SK-N-SH (cell line): ENCODE measurements at regions not wholly inside any gene's neighbourhood (a gene's known extent, or its start where the extent isn't known, plus 50 kb on each side); places are given as distances from the start of the nearest gene placed in this dataset.

ENCODE experiments used
- CTCF ChIA-PET: fragments of 300-600, 350-600 bp; formaldehyde crosslinking; extraction: SDS; loops from one replicate; lab custom pipeline; 2021; lab: Yijun Ruan, JAX
- POLR2A ChIA-PET: fragments of 350-600 bp; sonication (Branson Sonifier 250); formaldehyde crosslinking; extraction: SDS; loops from one replicate; lab custom pipeline; 2020; ENCODE audit warnings: antibody characterized with exemption, inconsistent platforms; lab: Yijun Ruan, JAX
- DNase-seq: peaks from one replicate; pipeline ENCODE4 v3.0.0; 2012
- H2AFZ ChIP-seq: fragments of 200-600 bp; sonication (generic); 2 replicates; pipeline ENCODE4 v1.8.1; 2016; ENCODE audit warnings: antibody characterized with exemption, mild to moderate bottlenecking, low read depth
- H3F3A ChIP-seq: fragments of 200-600 bp; sonication (generic); replicated peaks from 2 replicates; pipeline ENCODE3; 2016; ENCODE audit warnings: antibody characterized with exemption, mild to moderate bottlenecking; ENCODE audit not compliant: insufficient read depth
- H3K27ac ChIP-seq, 2 experiments: fragments of 200-500 bp in 1 of 2; fragments of 200-600 bp in 1 of 2; sonication (Bioruptor generic) in 1 of 2; sonication (generic), shearing (Covaris generic) in 1 of 2; 2 replicates each; pipeline versions ENCODE4 v1.5.1 to v1.6.1; 2014 to 2016; ENCODE audit warnings: low read depth in 2 of 2, inconsistent platforms in 1 of 2, low read length in 1 of 2, mild to moderate bottlenecking in 1 of 2, mixed read lengths in 1 of 2
- H3K27me3 ChIP-seq: fragments of 200-600 bp; sonication (generic), shearing (Covaris generic); 2 replicates; pipeline ENCODE4 v1.6.1; 2016; ENCODE audit warnings: mixed run types; ENCODE audit not compliant: insufficient read depth
- H3K36me3 ChIP-seq, 2 experiments: fragments of 200-500 bp in 1 of 2; fragments of 200-600 bp in 1 of 2; sonication (Bioruptor generic) in 1 of 2; sonication (generic) in 1 of 2; replicated peaks in 1 of 2; 2 replicates each; pipeline versions ENCODE3 to v1.5.1; 2014 to 2016; ENCODE audit warnings: low read length in 1 of 2, mild to moderate bottlenecking in 1 of 2; ENCODE audit not compliant: insufficient read depth in 2 of 2, control insufficient read depth in 1 of 2
- H3K4me1 ChIP-seq, 2 experiments: fragments of 200-500 bp in 1 of 2; fragments of 200-600 bp in 1 of 2; sonication (Bioruptor generic) in 1 of 2; sonication (generic), shearing (Covaris generic) in 1 of 2; 2 replicates each; pipeline versions ENCODE4 v1.5.1 to v1.6.1; 2014 to 2016; ENCODE audit warnings: low read depth in 1 of 2, low read length in 1 of 2, mixed run types in 1 of 2; ENCODE audit not compliant: insufficient read depth in 2 of 2, control insufficient read depth in 1 of 2
- H3K4me2 ChIP-seq: fragments of 200-600 bp; sonication (generic), shearing (Covaris generic); 2 replicates; pipeline ENCODE4 v1.6.1; 2017; ENCODE audit warnings: mixed run types
- H3K4me3 ChIP-seq, 2 experiments: fragments of 200-500 bp in 1 of 2; fragments of 200-600 bp in 1 of 2; sonication (Bioruptor generic) in 1 of 2; sonication (generic), shearing (Covaris generic) in 1 of 2; 2 replicates each; pipeline versions ENCODE4 v1.5.1 to v1.8.1; 2014 to 2016; ENCODE audit warnings: low read depth in 2 of 2, inconsistent platforms in 1 of 2, low read length in 1 of 2, mild to moderate bottlenecking in 1 of 2, mixed read lengths in 1 of 2, moderate library complexity in 1 of 2
- H3K79me2 ChIP-seq: fragments of 200-600 bp; sonication (generic); 2 replicates; pipeline ENCODE4 v1.8.1; 2017; ENCODE audit warnings: mild to moderate bottlenecking; ENCODE audit not compliant: insufficient read depth
- H3K9ac ChIP-seq: fragments of 200-600 bp; sonication (generic); 2 replicates; pipeline ENCODE4 v1.6.1; 2017; ENCODE audit warnings: mixed run types
- H3K9me2 ChIP-seq: fragments of 200-600 bp; sonication (generic); 2 replicates; pipeline ENCODE4 v1.6.1; 2017; ENCODE audit warnings: mixed run types
- H3K9me3 ChIP-seq: fragments of 200-600 bp; sonication (generic); 2 replicates; pipeline ENCODE4 v1.6.1; 2017; ENCODE audit warnings: mixed run types, mild to moderate bottlenecking, moderate library complexity
- H4K20me1 ChIP-seq: fragments of 200-600 bp; sonication (generic); 2 replicates; pipeline ENCODE4 v1.6.1; 2017; ENCODE audit warnings: mild to moderate bottlenecking, mixed run types; ENCODE audit not compliant: insufficient read depth
- ELF1 ChIP-seq: IDR thresholded peaks from 2 replicates; pipeline ENCODE4 v1.4.0; 2012
- EZH2phosphoT487 ChIP-seq: fragments of 200-600 bp; sonication (generic); IDR thresholded peaks from 2 replicates; pipeline ENCODE4 v1.6.1; 2017; ENCODE audit warnings: low read depth, mixed run types, mild to moderate bottlenecking, antibody characterized with exemption, moderate library complexity, borderline replicate concordance
- FOXM1 ChIP-seq: IDR thresholded peaks from 2 replicates; pipeline ENCODE4 v1.4.0; 2012; ENCODE audit warnings: low read depth, mild to moderate bottlenecking
- GABPA ChIP-seq: IDR thresholded peaks from 2 replicates; pipeline ENCODE4 v1.4.0; 2012; ENCODE audit warnings: low read depth, mild to moderate bottlenecking
- GATA2 ChIP-seq: sonication (generic); formaldehyde crosslinking; IDR thresholded peaks from 2 replicates; pipeline ENCODE4 v1.5.0; 2020; ENCODE audit warnings: mild to moderate bottlenecking, missing genetic modification reagents
- MEF2A ChIP-seq: IDR thresholded peaks from 2 replicates; pipeline ENCODE4 v1.4.0; 2012; ENCODE audit warnings: low read depth, borderline replicate concordance
- MXI1 ChIP-seq: IDR thresholded peaks from 2 replicates; pipeline ENCODE4 v1.6.1; 2012; ENCODE audit warnings: mild to moderate bottlenecking, low read depth, low read length, improper control_type of control experiment
- NRF1 ChIP-seq: IDR thresholded peaks from 2 replicates; pipeline ENCODE4 v1.6.1; 2012; ENCODE audit warnings: low read depth, mild to moderate bottlenecking, low read length
- RAD21 ChIP-seq: IDR thresholded peaks from 2 replicates; pipeline ENCODE4 v1.6.1; 2012; ENCODE audit warnings: mild to moderate bottlenecking, low read length
- SMC3 ChIP-seq: IDR thresholded peaks from 2 replicates; pipeline ENCODE4 v1.6.1; 2012; ENCODE audit warnings: low read depth, low read length, improper control_type of control experiment
- TCF12 ChIP-seq: IDR thresholded peaks from 2 replicates; pipeline ENCODE4 v1.4.0; 2012
- WGBS: methylation state at CpG from one replicate; pipeline ENCODE4 v1.1.6; 2017; ENCODE audit warnings: low lambda C conversion rate; 5-methylcytosine and 5-hydroxymethylcytosine counted together
- TF ChIP-seq, protein P1 (sequence below): fragments of 150-350 bp; IDR thresholded peaks from 2 replicates; pipeline ENCODE4 v1.6.1; 2016; ENCODE audit warnings: mild to moderate bottlenecking, low read depth, low read length
- TF ChIP-seq, protein P2 (sequence below): fragments of 200-600 bp; sonication (generic); IDR thresholded peaks from 2 replicates; pipeline ENCODE4 v1.6.1; 2017; ENCODE audit warnings: antibody characterized with exemption, mild to moderate bottlenecking, moderate library complexity
- TF ChIP-seq, protein P3 (sequence below): fragments of 150-350 bp; IDR thresholded peaks from 2 replicates; pipeline ENCODE4 v1.6.1; 2017; ENCODE audit warnings: antibody characterized with exemption, low read length, low read depth, borderline replicate concordance
- TF ChIP-seq, protein P4 (sequence below): IDR thresholded peaks from 2 replicates; pipeline ENCODE4 v1.4.0; 2012; ENCODE audit warnings: low read depth
- TF ChIP-seq, protein P5 (sequence below): IDR thresholded peaks from 2 replicates; pipeline ENCODE4; 2012

DNA sequence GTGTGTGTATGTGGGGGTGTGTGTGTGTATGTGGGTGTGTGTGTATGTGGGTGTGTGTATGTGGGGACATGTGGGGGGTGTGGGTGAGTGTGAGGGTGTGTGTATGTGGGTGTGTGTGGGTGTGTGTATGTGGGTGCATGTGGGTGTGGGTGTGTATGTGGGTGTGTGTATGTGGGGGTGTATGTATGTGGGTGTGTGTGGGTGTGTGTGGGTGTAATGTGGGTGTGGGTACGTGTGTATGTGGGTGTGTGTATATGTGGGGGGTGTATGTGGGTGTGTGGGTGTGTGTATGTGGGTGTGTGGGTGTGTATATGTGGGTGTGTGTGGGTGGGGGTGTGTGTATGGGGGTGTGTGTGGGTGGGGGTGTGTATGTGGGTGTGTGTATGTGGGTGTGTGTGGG, 106.7 kb downstream of the SPATA19 start (continued):
- TF ChIP-seq, protein P1, sequence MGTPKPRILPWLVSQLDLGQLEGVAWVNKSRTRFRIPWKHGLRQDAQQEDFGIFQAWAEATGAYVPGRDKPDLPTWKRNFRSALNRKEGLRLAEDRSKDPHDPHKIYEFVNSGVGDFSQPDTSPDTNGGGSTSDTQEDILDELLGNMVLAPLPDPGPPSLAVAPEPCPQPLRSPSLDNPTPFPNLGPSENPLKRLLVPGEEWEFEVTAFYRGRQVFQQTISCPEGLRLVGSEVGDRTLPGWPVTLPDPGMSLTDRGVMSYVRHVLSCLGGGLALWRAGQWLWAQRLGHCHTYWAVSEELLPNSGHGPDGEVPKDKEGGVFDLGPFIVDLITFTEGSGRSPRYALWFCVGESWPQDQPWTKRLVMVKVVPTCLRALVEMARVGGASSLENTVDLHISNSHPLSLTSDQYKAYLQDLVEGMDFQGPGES = no peak
- TF ChIP-seq, protein P2, sequence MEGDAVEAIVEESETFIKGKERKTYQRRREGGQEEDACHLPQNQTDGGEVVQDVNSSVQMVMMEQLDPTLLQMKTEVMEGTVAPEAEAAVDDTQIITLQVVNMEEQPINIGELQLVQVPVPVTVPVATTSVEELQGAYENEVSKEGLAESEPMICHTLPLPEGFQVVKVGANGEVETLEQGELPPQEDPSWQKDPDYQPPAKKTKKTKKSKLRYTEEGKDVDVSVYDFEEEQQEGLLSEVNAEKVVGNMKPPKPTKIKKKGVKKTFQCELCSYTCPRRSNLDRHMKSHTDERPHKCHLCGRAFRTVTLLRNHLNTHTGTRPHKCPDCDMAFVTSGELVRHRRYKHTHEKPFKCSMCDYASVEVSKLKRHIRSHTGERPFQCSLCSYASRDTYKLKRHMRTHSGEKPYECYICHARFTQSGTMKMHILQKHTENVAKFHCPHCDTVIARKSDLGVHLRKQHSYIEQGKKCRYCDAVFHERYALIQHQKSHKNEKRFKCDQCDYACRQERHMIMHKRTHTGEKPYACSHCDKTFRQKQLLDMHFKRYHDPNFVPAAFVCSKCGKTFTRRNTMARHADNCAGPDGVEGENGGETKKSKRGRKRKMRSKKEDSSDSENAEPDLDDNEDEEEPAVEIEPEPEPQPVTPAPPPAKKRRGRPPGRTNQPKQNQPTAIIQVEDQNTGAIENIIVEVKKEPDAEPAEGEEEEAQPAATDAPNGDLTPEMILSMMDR = no peak
- TF ChIP-seq RAD21 = no peak
- no peak for TF ChIP-seq NRF1

DNA sequence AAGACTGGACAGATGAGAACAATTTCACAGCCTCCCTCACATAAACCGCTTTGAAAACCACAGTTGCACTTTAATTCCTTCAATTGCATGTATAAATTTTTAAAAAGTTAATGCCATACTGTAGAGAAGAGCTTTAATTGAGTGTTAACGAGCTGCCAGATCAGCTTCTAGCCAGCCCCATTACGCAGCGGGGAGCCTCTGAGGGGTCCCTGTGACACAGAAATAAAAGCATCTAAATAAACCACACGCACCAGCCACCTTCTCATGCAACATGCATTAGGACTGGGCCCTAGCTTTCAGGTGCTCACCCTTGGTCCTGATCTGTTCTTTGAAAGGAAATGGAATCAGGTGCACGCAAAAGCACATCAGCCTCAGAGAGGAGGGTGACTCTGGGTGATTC, 111.7 kb downstream of the SPATA19 start:
- TF ChIP-seq, protein P1 = no peak
- no peak for TF ChIP-seq GATA2 (CRISPR knock-in tag)
- TF ChIP-seq MXI1 = no peak
- no peak for TF ChIP-seq SMC3
- no peak for TF ChIP-seq EZH2phosphoT487
- TF ChIP-seq, protein P3, sequence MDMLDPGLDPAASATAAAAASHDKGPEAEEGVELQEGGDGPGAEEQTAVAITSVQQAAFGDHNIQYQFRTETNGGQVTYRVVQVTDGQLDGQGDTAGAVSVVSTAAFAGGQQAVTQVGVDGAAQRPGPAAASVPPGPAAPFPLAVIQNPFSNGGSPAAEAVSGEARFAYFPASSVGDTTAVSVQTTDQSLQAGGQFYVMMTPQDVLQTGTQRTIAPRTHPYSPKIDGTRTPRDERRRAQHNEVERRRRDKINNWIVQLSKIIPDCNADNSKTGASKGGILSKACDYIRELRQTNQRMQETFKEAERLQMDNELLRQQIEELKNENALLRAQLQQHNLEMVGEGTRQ = no peak
- TF ChIP-seq ELF1 = no peak
- TF ChIP-seq GABPA = no peak
- TF ChIP-seq, protein P4, sequence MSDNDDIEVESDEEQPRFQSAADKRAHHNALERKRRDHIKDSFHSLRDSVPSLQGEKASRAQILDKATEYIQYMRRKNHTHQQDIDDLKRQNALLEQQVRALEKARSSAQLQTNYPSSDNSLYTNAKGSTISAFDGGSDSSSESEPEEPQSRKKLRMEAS = no peak
- TF ChIP-seq MEF2A = no peak
- TF ChIP-seq, protein P5, sequence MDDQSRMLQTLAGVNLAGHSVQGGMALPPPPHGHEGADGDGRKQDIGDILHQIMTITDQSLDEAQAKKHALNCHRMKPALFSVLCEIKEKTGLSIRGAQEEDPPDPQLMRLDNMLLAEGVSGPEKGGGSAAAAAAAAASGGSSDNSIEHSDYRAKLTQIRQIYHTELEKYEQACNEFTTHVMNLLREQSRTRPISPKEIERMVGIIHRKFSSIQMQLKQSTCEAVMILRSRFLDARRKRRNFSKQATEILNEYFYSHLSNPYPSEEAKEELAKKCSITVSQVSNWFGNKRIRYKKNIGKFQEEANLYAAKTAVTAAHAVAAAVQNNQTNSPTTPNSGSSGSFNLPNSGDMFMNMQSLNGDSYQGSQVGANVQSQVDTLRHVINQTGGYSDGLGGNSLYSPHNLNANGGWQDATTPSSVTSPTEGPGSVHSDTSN = no peak
- no peak for TF ChIP-seq FOXM1
- no peak for TF ChIP-seq TCF12
- TF ChIP-seq, all 33 proteins: peak for 0
- no peaks in the 10 kb centered on the region for H3K9me2 ChIP-seq
- CTCF ChIA-PET = no interaction called here
- no peaks in the 10 kb centered on the region for H3K79me2 ChIP-seq
- no peaks in the 10 kb centered on the region for H4K20me1 ChIP-seq
- H3K27me3 ChIP-seq = no peaks in the 10 kb centered on the region
- no peaks in the 10 kb centered on the region for H3K4me1 ChIP-seq
- WGBS = 22% methylated on average over 6 of the region's 6 CpGs
- no peaks in the 10 kb centered on the region for H3F3A ChIP-seq
- H3K9ac ChIP-seq = no peak overlapping the region
- H3K4me2 ChIP-seq = no peak overlapping the region
- POLR2A ChIA-PET = no interaction called here
- H3K4me3 ChIP-seq = no peak overlapping the region
- H2AFZ ChIP-seq = no peak overlapping the region
- no peaks in the 10 kb centered on the region for H3K36me3 ChIP-seq
- DNase-seq = no peak
- H3K27ac ChIP-seq = no peak overlapping the region
- no peaks in the 10 kb centered on the region; the same call in 1 of the 2 replicates for H3K9me3 ChIP-seq
